Left renal pelvis (tissue), 4 donors: ENCODE measurements at regions not wholly inside any gene's neighbourhood (a gene's known extent, or its start where the extent isn't known, plus 50 kb on each side); places are given as distances from the start of the nearest gene placed in this dataset.
"Not testable (repeated sequence)": the region's sequence is repeated elsewhere in the genome, so short reads cannot be mapped to it uniquely, and the experiment has no call there.

Experiments used
- DNase-seq, 4 donors: peaks; one replicate each; pipeline ENCODE4 v3.0.0-alpha.2; 2013; ENCODE audit warnings: low read depth in 4 of 4, low spot score in 3 of 4

GRCh38 chr15:39394496-39394895, 186.4 kb upstream of the THBS1 start:
- DNase-seq, result no peak

- DNase-seq, result no peak
These were observed 183.8 kb upstream of the THBS1 start for GRCh38 chr15:39396979-39397615.

GRCh38 chr15:39397883-39398282, 183.0 kb upstream of the THBS1 start:
- DNase-seq, result no peak

GRCh38 chr15:39399600-39399999, 181.3 kb upstream of the THBS1 start:
- DNase-seq, result no peak

- no peak for DNase-seq
These were observed 180.9 kb upstream of the THBS1 start for GRCh38 chr15:39400002-39400401.

GRCh38 chr15:39400821-39401550, 179.9 kb upstream of the THBS1 start:
- DNase-seq, result no peak

- no peak for DNase-seq
These were observed 177.2 kb upstream of the THBS1 start for GRCh38 chr15:39403640-39404117.

GRCh38 chr15:39404767-39405181, 176.1 kb upstream of the THBS1 start:
- DNase-seq, result no peak

GRCh38 chr15:39406485-39406884, 174.4 kb upstream of the THBS1 start:
- DNase-seq, result no peak

GRCh38 chr15:39407116-39407515, 173.8 kb upstream of the THBS1 start:
- no peak for DNase-seq

- DNase-seq, result no peak
These were observed 170.9 kb upstream of the THBS1 start for GRCh38 chr15:39409876-39410530.

- DNase-seq, result no peak
These were observed 169.5 kb upstream of the THBS1 start for GRCh38 chr15:39411102-39411989.

GRCh38 chr15:39413558-39413957, 167.3 kb upstream of the THBS1 start:
- DNase-seq, result no peak

GRCh38 chr15:39414201-39414600, 166.7 kb upstream of the THBS1 start:
- no peak for DNase-seq

- no peak for DNase-seq
These were observed 165.2 kb upstream of the THBS1 start for GRCh38 chr15:39415634-39416033.

GRCh38 chr15:39416258-39416657, 164.6 kb upstream of the THBS1 start:
- no peak for DNase-seq

GRCh38 chr15:39417366-39418134, 163.3 kb upstream of the THBS1 start:
- DNase-seq, result no peak

GRCh38 chr15:39419651-39420050, 161.2 kb upstream of the THBS1 start:
- DNase-seq, result no peak

- not testable (repeated sequence) for DNase-seq
These were observed 160.6 kb upstream of the THBS1 start for GRCh38 chr15:39420123-39420852.
